BJ (cell line): ENCODE measurements at regions not wholly inside any gene's neighbourhood (a gene's known extent, or its start where the extent isn't known, plus 50 kb on each side); places are given as distances from the start of the nearest gene placed in this dataset.

Source experiments
- CTCF ChIA-PET: fragments of 350-600 bp; formaldehyde crosslinking; extraction: SDS; loops from one replicate; lab custom pipeline; 2021; ENCODE audit warnings: antibody characterized with exemption, inconsistent platforms; lab: Yijun Ruan, JAX
- POLR2A ChIA-PET: fragments of 300-600 bp; sonication (Branson Sonifier 250); formaldehyde crosslinking; extraction: SDS; loops from one replicate; lab custom pipeline; 2021; ENCODE audit warnings: antibody characterized with exemption; lab: Charles Lee
- DNase-seq: peaks from one replicate; pipeline ENCODE4 v3.0.0-alpha.2; 2011; ENCODE audit warnings: low read depth
- H3K27me3 ChIP-seq: 2 replicates; pipeline ENCODE4 v1.6.0; 2011; ENCODE audit warnings: low read length; ENCODE audit not compliant: control insufficient read depth, insufficient read depth
- H3K36me3 ChIP-seq: 2 replicates; pipeline ENCODE4 v1.5.1; 2011; ENCODE audit warnings: low read length; ENCODE audit not compliant: control insufficient read depth, insufficient read depth
- H3K4me3 ChIP-seq: 2 replicates; pipeline ENCODE4 v1.5.1; 2011; ENCODE audit warnings: low read depth, mild to moderate bottlenecking, control low read depth, low read length
- CTCF ChIP-seq: IDR thresholded peaks from 2 replicates; pipeline ENCODE4 v1.5.1; 2011; ENCODE audit warnings: low read depth, mild to moderate bottlenecking, control low read depth, inconsistent platforms, low read length, moderate library complexity; ENCODE audit not compliant: insufficient read depth

- ChIA-PET POLR2A (no interaction called here), CTCF (no interaction called here)
- TF ChIP-seq CTCF = no peak
- Histone ChIP-seq H3K4me3 (no peak overlapping the region), H3K36me3 (no peaks in the 10 kb centered on the region), H3K27me3 (no peaks in the 10 kb centered on the region)
- no peak for DNase-seq
Observed at GRCh38 chr3:153704115-153704514, 417.1 kb upstream of the ARHGEF26 start.

DNA sequence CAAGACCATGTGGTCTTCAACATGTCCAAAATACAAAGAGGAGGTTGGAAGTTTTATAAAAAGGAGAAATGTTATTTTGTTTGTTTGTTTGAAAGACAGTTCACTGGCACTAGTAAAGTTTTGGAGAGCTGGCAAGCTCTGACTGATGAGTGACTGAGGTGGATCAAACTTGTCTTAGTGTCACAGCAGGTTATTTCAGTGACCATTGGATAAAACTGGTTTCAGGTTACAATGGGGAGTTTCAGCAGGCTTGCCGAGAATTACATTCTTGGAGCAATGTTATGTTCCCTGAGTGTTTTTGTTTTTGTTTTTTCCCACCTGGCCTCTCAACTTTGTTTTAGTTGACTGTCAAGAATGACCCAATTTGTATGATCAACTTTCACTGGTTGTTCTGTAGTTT, 414.5 kb upstream of the ARHGEF26 start:
- ChIA-PET CTCF (no interaction called here), POLR2A (no interaction called here)
- Histone ChIP-seq H3K27me3 (no peaks in the 10 kb centered on the region), H3K36me3 (no peaks in the 10 kb centered on the region), H3K4me3 (no peak overlapping the region)
- TF ChIP-seq CTCF = no peak
- no peak for DNase-seq

- Histone ChIP-seq H3K36me3 (no peaks in the 10 kb centered on the region), H3K27me3 (no peaks in the 10 kb centered on the region), H3K4me3 (no peak overlapping the region)
- ChIA-PET POLR2A (no interaction called here), CTCF (interaction anchor here (0.7 kb wide), 1 partner anchor 54 kb away, joined by 3 read pairs; no protein-coding TSS in a partner anchor)
- no peak for DNase-seq
- TF ChIP-seq CTCF = no peak
Observed at GRCh38 chr3:153714016-153714415, 407.2 kb upstream of the ARHGEF26 start.

DNA sequence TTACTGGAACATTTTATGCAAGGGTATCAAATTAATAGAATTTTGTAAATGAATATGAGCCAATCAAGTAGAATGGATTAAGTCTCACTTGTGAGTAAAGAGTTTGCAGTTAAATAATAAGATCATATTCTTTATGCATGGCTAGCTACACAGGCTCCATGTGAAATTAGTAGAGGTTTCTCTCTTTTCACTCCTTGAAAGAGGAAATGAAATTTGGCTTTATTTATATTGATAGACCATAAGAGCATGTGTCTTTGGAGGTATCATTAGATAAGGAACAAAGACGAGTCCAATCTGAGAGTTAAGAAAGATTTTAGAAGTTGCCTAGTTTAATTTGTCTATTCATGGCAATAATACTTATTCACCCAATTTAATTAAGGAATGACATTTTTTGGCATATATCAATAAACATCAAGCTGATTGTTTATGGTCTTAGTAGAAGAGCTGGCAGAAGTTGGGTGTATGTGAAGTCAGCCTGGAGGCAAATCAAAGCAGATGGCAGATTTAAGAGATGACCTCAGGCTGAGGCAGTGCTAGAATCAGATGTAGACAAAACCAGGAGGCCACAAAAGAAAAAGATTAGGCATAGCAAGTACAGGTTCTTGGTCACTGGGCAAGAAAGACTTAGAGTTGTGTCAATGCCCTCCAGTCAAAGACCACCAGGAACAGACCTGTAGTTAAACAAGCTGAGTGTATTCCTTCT, 406.5 kb upstream of the ARHGEF26 start:
- ChIA-PET CTCF (no interaction called here), POLR2A (no interaction called here)
- no peak for TF ChIP-seq CTCF
- no peaks in the 10 kb centered on the region for H3K27me3 ChIP-seq
- no peak overlapping the region for H3K4me3 ChIP-seq
- no peak for DNase-seq
- no peaks in the 10 kb centered on the region for H3K36me3 ChIP-seq

DNA sequence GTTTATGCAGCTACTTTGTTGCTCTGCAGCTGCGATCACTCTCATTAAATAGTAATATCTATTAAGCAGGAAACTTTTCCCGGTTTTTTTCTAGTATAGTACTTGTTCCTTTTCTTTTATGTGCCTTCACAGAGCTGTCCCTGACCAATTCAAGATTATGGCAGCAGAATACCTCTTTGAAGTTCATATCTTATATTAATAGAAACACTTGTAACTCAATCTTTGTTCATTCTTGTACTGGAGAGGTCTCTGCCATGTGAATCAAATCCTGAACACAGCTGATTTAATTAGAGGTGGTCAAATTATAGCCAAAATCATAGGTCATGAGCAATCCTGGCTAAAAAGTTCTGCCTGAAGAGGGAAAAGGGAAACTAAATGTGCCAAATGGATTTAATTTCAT, 399.0 kb upstream of the ARHGEF26 start:
- H3K4me3 ChIP-seq = no peak overlapping the region
- no peaks in the 10 kb centered on the region for H3K36me3 ChIP-seq
- H3K27me3 ChIP-seq = no peaks in the 10 kb centered on the region
- DNase-seq = no peak
- POLR2A ChIA-PET = no interaction called here
- TF ChIP-seq CTCF = no peak
- CTCF ChIA-PET = interaction anchor here (0.7 to 1.5 kb wide), 3 partner anchors 13 to 31 kb away, joined by 3 to 4 read pairs (median 3); no protein-coding TSS in a partner anchor
